H1 (cell line): ENCODE measurements at regions not wholly inside any gene's neighbourhood (a gene's known extent, or its start where the extent isn't known, plus 50 kb on each side); places are given as distances from the start of the nearest gene placed in this dataset.

ENCODE experiments used
- CTCF ChIA-PET: fragments of 300-600 bp; sonication (Branson Sonifier 250); formaldehyde crosslinking; loops from one replicate; lab custom pipeline; 2021; ENCODE audit not compliant: partially characterized antibody; lab: Charles Lee
- POLR2A ChIA-PET: fragments of 300-600 bp; sonication (Branson Sonifier 250); formaldehyde crosslinking; loops from one replicate; lab custom pipeline; 2021; ENCODE audit warnings: inconsistent platforms; ENCODE audit not compliant: partially characterized antibody; lab: Charles Lee
- DNase-seq, 2 experiments: peaks; one replicate each; pipeline versions ENCODE4 v3.0.0 to v3.0.0-alpha.2; 2010 to 2022; ENCODE audit warnings: low spot score in 2 of 2, low read depth in 1 of 2, mixed read lengths in 1 of 2
- FAIRE-seq: peaks from 2 replicates; lab custom pipeline; 2011; peaks lifted over from hg19 to GRCh38; lab: Jason Lieb, UNC
- H2AFZ ChIP-seq: 2 replicates; pipeline ENCODE4 v1.8.1; 2012; ENCODE audit warnings: low read length, inconsistent platforms
- H2AK5ac ChIP-seq: 2 replicates; pipeline ENCODE4 v1.6.1; 2013; ENCODE audit warnings: low read depth, low read length
- H2BK120ac ChIP-seq: replicated peaks from 2 replicates; pipeline ENCODE3; 2013; ENCODE audit warnings: low read depth, low read length, inconsistent platforms
- H2BK12ac ChIP-seq: 2 replicates; pipeline ENCODE4 v1.6.1; 2013; ENCODE audit warnings: low read depth, low read length
- H2BK15ac ChIP-seq: 2 replicates; pipeline ENCODE4 v1.6.1; 2013; ENCODE audit warnings: low read length
- H2BK20ac ChIP-seq: 2 replicates; pipeline ENCODE4 v1.6.1; 2013; ENCODE audit warnings: low read length
- H2BK5ac ChIP-seq: 2 replicates; pipeline ENCODE4 v1.6.1; 2013; ENCODE audit warnings: low read depth, low read length
- H3K14ac ChIP-seq: 2 replicates; pipeline ENCODE4 v1.6.1; 2013; ENCODE audit warnings: inconsistent platforms; ENCODE audit not compliant: insufficient read length
- H3K18ac ChIP-seq: 2 replicates; pipeline ENCODE4 v1.6.1; 2013; ENCODE audit warnings: low read length; ENCODE audit errors: extremely low read depth
- H3K23ac ChIP-seq: 2 replicates; pipeline ENCODE4 v1.6.1; 2013; ENCODE audit warnings: inconsistent platforms; ENCODE audit not compliant: insufficient read length
- H3K23me2 ChIP-seq: 2 replicates; pipeline ENCODE4 v1.6.1; 2013; ENCODE audit warnings: low read depth, low read length
- H3K27ac ChIP-seq: 2 replicates; pipeline ENCODE4 v1.6.1; 2011; ENCODE audit warnings: low read depth, low read length, inconsistent platforms
- H3K27me3 ChIP-seq, 4 experiments: replicated peaks in 1 of 4; 1 replicate in 1 of 4; 2 replicates in 3 of 4; pipeline versions ENCODE4 v1.6.1 to v1.8.1; 2011 to 2013; ENCODE audit warnings: low read length in 3 of 4, mild to moderate bottlenecking in 3 of 4, inconsistent platforms in 2 of 4, mixed read lengths in 2 of 4, moderate library complexity in 1 of 4; ENCODE audit not compliant: control insufficient read depth in 3 of 4, insufficient read depth in 3 of 4; ENCODE audit errors: extremely low read depth in 1 of 4
- H3K36me3 ChIP-seq, 4 experiments: 2 replicates each; pipeline versions ENCODE4 v1.6.1 to v1.8.1; 2011 to 2013; ENCODE audit warnings: mild to moderate bottlenecking in 4 of 4, low read length in 3 of 4, moderate library complexity in 2 of 4, control low read depth in 1 of 4, inconsistent platforms in 1 of 4; ENCODE audit not compliant: insufficient read depth in 4 of 4, control insufficient read depth in 2 of 4
- H3K4ac ChIP-seq: replicated peaks from 2 replicates; pipeline ENCODE3; 2013; ENCODE audit warnings: low read length, low read depth, mixed read lengths, inconsistent platforms; ENCODE audit not compliant: insufficient read length
- H3K4me1 ChIP-seq, 4 experiments: replicated peaks in 1 of 4; 1 replicate in 1 of 4; 2 replicates in 3 of 4; pipeline versions ENCODE4 v1.6.1 to v1.8.1; 2011 to 2013; ENCODE audit warnings: low read length in 3 of 4, inconsistent platforms in 2 of 4, mixed read lengths in 1 of 4; ENCODE audit not compliant: insufficient read depth in 4 of 4, control insufficient read depth in 3 of 4
- H3K4me2 ChIP-seq, 2 experiments: 2 replicates each; pipeline versions ENCODE4 v1.6.1 to v1.8.1; 2011 to 2013; ENCODE audit warnings: low read depth in 2 of 2, low read length in 2 of 2, control low read depth in 1 of 2, inconsistent platforms in 1 of 2, mild to moderate bottlenecking in 1 of 2; ENCODE audit not compliant: insufficient read depth in 1 of 2
- H3K4me3 ChIP-seq, 4 experiments: fragments of 200-600, 300-600 bp in 1 of 4; sonication (generic), shearing (Covaris generic), sonication (Bioruptor Twin) in 1 of 4; 2 replicates each; pipeline versions ENCODE4 v1.5.1 to v1.8.1; 2011 to 2016; ENCODE audit warnings: low read length in 4 of 4, low read depth in 3 of 4, control low read depth in 2 of 4, inconsistent platforms in 2 of 4, mild to moderate bottlenecking in 2 of 4, mixed read lengths in 1 of 4, moderate library complexity in 1 of 4; ENCODE audit not compliant: insufficient read depth in 2 of 4; ENCODE audit errors: extremely low read depth in 1 of 4
- H3K56ac ChIP-seq: replicated peaks from 2 replicates; pipeline ENCODE3; 2013; ENCODE audit warnings: low read depth, mild to moderate bottlenecking, mixed read lengths, low read length, inconsistent platforms; ENCODE audit not compliant: insufficient read length
- H3K79me1 ChIP-seq: 2 replicates; pipeline ENCODE4 v1.6.1; 2013; ENCODE audit warnings: low read depth, low read length, control low read depth
- H3K79me2 ChIP-seq, 2 experiments: 2 replicates each; pipeline versions ENCODE4 v1.6.1 to v1.8.1; 2012 to 2013; ENCODE audit warnings: low read length in 2 of 2, mild to moderate bottlenecking in 2 of 2, inconsistent platforms in 1 of 2; ENCODE audit not compliant: insufficient read depth in 2 of 2, control insufficient read depth in 1 of 2
- H3K9ac ChIP-seq, 4 experiments: replicated peaks in 1 of 4; 1 replicate in 1 of 4; 2 replicates in 3 of 4; pipeline versions ENCODE4 v1.6.1 to v1.8.1; 2011 to 2013; ENCODE audit warnings: low read depth in 3 of 4, low read length in 3 of 4, control low read depth in 2 of 4, mild to moderate bottlenecking in 2 of 4, moderate library complexity in 2 of 4, inconsistent platforms in 1 of 4; ENCODE audit errors: extremely low read depth in 1 of 4
- H3K9me3 ChIP-seq, 2 experiments: 2 replicates each; pipeline versions ENCODE4 v1.6.1 to v1.8.1; 2012 to 2013; ENCODE audit warnings: mild to moderate bottlenecking in 2 of 2, moderate library complexity in 2 of 2, control low read depth in 1 of 2, inconsistent platforms in 1 of 2, low read depth in 1 of 2, low read length in 1 of 2, mixed read lengths in 1 of 2; ENCODE audit not compliant: insufficient read depth in 2 of 2
- H4K20me1 ChIP-seq, 2 experiments: replicated peaks in 1 of 2; 2 replicates each; pipeline versions ENCODE3 to v1.8.1; 2011 to 2013; ENCODE audit warnings: inconsistent platforms in 2 of 2, low read length in 2 of 2, mild to moderate bottlenecking in 1 of 2; ENCODE audit not compliant: insufficient read depth in 2 of 2, control insufficient read depth in 1 of 2
- H4K5ac ChIP-seq: 2 replicates; pipeline ENCODE4 v1.6.1; 2013; ENCODE audit warnings: low read length, low read depth, mixed read lengths, inconsistent platforms; ENCODE audit not compliant: insufficient read length
- H4K8ac ChIP-seq: 2 replicates; pipeline ENCODE4 v1.8.0; 2013; ENCODE audit warnings: mild to moderate bottlenecking, moderate library complexity, low read length, inconsistent platforms; ENCODE audit not compliant: insufficient read depth; ENCODE audit errors: extremely low read depth
- H4K91ac ChIP-seq: replicated peaks from 2 replicates; pipeline ENCODE3; 2013; ENCODE audit warnings: low read length, mixed read lengths, inconsistent platforms; ENCODE audit not compliant: insufficient read length
- ATF3 ChIP-seq: IDR thresholded peaks from 2 replicates; pipeline ENCODE4 v1.6.1; 2011; ENCODE audit warnings: low read depth, mild to moderate bottlenecking, low read length; ENCODE audit not compliant: insufficient read depth
- CBX8 ChIP-seq: fragments of 300-800, 300-1000 bp; sonication (generic); IDR thresholded peaks from 2 replicates; pipeline ENCODE4 v1.7.1; 2016; ENCODE audit warnings: low read depth, low read length, borderline replicate concordance
- GABPA ChIP-seq: IDR thresholded peaks from 2 replicates; pipeline ENCODE4 v1.6.1; 2011; ENCODE audit warnings: mild to moderate bottlenecking, low read length, moderate library complexity, borderline replicate concordance; ENCODE audit not compliant: insufficient read depth
- GTF2F1 ChIP-seq: IDR thresholded peaks from 2 replicates; pipeline ENCODE4 v1.6.1; 2012; ENCODE audit warnings: low read depth, low read length, improper control_type of control experiment, borderline replicate concordance
- RFX5 ChIP-seq: IDR thresholded peaks from 2 replicates; pipeline ENCODE4 v1.6.1; 2011; ENCODE audit warnings: low read depth, low read length, improper control_type of control experiment, borderline replicate concordance
- WGBS, 2 experiments: shearing (Covaris generic) in 1 of 2; methylation state at CpG; one replicate each; pipeline versions ENCODE4 v1.1.6 to v1.1.7; 2013 to 2015; ENCODE audit warnings: low lambda C conversion rate in 2 of 2, mixed read lengths in 2 of 2, inconsistent platforms in 1 of 2, low coverage in 1 of 2, missing lambda C conversion rate in 1 of 2; ENCODE audit not compliant: insufficient replicate concordance in 2 of 2, insufficient coverage in 1 of 2, insufficient read length in 1 of 2; ENCODE audit errors: extremely low coverage in 1 of 2, missing lambda C conversion rate in 1 of 2; 5-methylcytosine and 5-hydroxymethylcytosine counted together

- H3K9ac ChIP-seq = no peak overlapping the region
- H3K4me1 ChIP-seq = no peaks in the 10 kb centered on the region
- no peak overlapping the region for H4K8ac ChIP-seq
- H2AFZ ChIP-seq = no peak overlapping the region
- H3K4me2 ChIP-seq = no peak overlapping the region
- no peaks in the 10 kb centered on the region for H3K23me2 ChIP-seq
- CTCF ChIA-PET = interaction anchor here (1.0 kb wide), 1 partner anchor 146 kb away, joined by 3 read pairs; no protein-coding TSS in a partner anchor
- no peak overlapping the region for H2BK15ac ChIP-seq
- H3K18ac ChIP-seq = no peak overlapping the region
- POLR2A ChIA-PET = no interaction called here
- H3K9me3 ChIP-seq = no peaks in the 10 kb centered on the region
- no peak overlapping the region for H2BK5ac ChIP-seq
- DNase-seq (no peak), FAIRE-seq (no peak)
- 96% methylated on average over 4 of the region's 4 CpGs; no CpG with 5 or more reads in 1 of the 2 experiments for WGBS, 2 experiments
- H2BK20ac ChIP-seq = no peak overlapping the region
- no peaks in the 10 kb centered on the region for H3K36me3 ChIP-seq
- H3K23ac ChIP-seq = no peak overlapping the region
- H3K4me3 ChIP-seq = no peak overlapping the region
- no peak overlapping the region for H4K5ac ChIP-seq
- H3K56ac ChIP-seq = no peak overlapping the region
- no peaks in the 10 kb centered on the region for H3K79me1 ChIP-seq
- H3K27me3 ChIP-seq = no peaks in the 10 kb centered on the region
- H3K14ac ChIP-seq = no peak overlapping the region
- H4K20me1 ChIP-seq = no peaks in the 10 kb centered on the region
- H3K4ac ChIP-seq = no peak overlapping the region
- H2BK120ac ChIP-seq = no peak overlapping the region
- no peak for TF ChIP-seq GTF2F1
- TF ChIP-seq GABPA = no peak
- no peak for TF ChIP-seq CBX8
- no peak for TF ChIP-seq ATF3
- no peak for TF ChIP-seq RFX5
- TF ChIP-seq, all 59 proteins: peak for 0
- H3K27ac ChIP-seq = no peak overlapping the region
- H2AK5ac ChIP-seq = no peak overlapping the region
- H2BK12ac ChIP-seq = no peak overlapping the region
- H3K79me2 ChIP-seq = no peaks in the 10 kb centered on the region
- no peak overlapping the region for H4K91ac ChIP-seq
Measured at GRCh38 chr9:73347123-73347522, 195.5 kb downstream of the ANXA1 start.
